ENCODE measurements at regions not wholly inside any gene's neighbourhood (a gene's known extent, or its start where the extent isn't known, plus 50 kb on each side); places are given as distances from the start of the nearest gene placed in this dataset.

DNA sequence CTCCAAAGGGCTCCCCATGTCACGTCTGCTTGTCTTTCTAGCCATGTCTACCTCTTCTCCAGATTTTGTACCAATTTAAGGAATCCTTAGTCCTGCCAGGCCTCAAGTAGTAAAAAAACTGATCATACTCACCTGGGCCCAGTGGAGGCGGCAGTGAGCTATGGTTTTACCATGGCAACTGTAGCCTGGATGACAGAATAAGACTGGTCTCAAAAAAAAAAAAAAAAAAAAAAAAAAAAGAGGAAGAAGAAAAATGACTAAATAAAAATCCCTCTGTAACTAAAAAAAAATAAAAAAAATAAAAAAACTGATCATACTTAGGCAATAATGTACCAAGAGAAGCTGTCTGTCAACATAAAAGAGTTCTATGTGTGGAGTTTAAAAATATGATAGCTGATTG is 221.6 kb downstream of the NR4A2 start:
- peak in 3 of 4 donors; percentile 30 to 47 (median 45) for ATAC-seq
- no peak overlapping the region for H3K27ac ChIP-seq
- TF ChIP-seq, protein P1, sequence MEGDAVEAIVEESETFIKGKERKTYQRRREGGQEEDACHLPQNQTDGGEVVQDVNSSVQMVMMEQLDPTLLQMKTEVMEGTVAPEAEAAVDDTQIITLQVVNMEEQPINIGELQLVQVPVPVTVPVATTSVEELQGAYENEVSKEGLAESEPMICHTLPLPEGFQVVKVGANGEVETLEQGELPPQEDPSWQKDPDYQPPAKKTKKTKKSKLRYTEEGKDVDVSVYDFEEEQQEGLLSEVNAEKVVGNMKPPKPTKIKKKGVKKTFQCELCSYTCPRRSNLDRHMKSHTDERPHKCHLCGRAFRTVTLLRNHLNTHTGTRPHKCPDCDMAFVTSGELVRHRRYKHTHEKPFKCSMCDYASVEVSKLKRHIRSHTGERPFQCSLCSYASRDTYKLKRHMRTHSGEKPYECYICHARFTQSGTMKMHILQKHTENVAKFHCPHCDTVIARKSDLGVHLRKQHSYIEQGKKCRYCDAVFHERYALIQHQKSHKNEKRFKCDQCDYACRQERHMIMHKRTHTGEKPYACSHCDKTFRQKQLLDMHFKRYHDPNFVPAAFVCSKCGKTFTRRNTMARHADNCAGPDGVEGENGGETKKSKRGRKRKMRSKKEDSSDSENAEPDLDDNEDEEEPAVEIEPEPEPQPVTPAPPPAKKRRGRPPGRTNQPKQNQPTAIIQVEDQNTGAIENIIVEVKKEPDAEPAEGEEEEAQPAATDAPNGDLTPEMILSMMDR (IDR thresholded peaks at IDR 0.05) = peak in 1 of 4 donors; percentile 5
- TF ChIP-seq POLR2A (IDR thresholded peaks at IDR 0.05) = no peak

DNA sequence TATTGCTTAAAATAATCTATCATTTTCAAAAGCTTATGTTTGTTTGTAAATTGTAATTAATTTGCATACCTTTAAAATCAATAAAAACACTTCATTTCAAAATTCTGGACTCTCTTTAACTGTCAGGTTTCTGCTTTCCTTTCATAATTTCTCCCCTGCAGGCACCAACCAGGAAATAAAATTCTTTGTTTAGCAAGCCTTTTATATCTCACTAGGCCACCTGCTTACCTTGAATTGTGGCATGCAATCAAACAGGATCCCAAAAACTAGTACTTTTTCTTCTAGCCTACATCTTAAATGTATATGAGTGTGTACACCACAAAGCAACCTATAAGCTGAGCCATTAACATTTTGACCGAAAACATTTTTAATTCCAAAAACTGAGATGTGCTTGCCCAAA is 233.1 kb downstream of the NR4A2 start:
- DNase-seq (no peak), ATAC-seq (no peak)
- intact Hi-C loops (cut with DNase I) = no loop called here

More for the DNA sequence above, 221.6 kb downstream of the NR4A2 start:
- no peaks in the 10 kb centered on the region for H3K36me3 ChIP-seq
- no peaks in the 10 kb centered on the region for H3K4me1 ChIP-seq
- no peaks in the 10 kb centered on the region for H3K9me3 ChIP-seq
- no peaks in the 10 kb centered on the region for H3K27me3 ChIP-seq
- no peak for DNase-seq
- WGBS (ENCODE audit: insufficient coverage, low coverage, low lambda C conversion rate, missing lambda C conversion rate) = 42% methylated on average over 2 of the region's 2 CpGs
- H3K4me3 ChIP-seq = no peak overlapping the region
- intact Hi-C loops (cut with DNase I) = no loop called here

DNA sequence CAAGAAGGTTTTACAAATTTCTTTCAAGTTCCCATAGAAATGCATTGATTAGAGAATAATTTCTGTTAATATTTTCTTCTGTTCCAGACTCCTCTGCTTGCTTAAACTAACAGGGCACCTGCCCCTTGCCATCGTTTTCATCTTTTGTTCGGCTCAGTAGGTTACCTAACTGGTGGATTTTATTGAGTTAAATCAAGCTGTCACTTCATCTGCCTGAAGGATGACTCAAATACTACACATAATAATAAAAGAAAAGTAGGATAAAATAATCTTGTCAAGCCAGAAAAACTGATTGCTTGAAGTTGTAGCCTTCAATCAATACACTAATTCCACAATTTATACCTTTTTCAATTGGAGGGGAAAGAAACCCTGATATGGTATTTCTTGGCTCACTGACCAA is 234.0 kb downstream of the NR4A2 start:
- ATAC-seq (no peak), DNase-seq (no peak)
- intact Hi-C loops (cut with DNase I) = no loop called here
- H3K27me3 ChIP-seq = no peaks in the 10 kb centered on the region
- 52% methylated on average over 2 of the region's 2 CpGs for WGBS (ENCODE audit: insufficient coverage, low coverage, low lambda C conversion rate, missing lambda C conversion rate)
- H3K36me3 ChIP-seq = no peaks in the 10 kb centered on the region
- H3K4me1 ChIP-seq = no peaks in the 10 kb centered on the region
- no peaks in the 10 kb centered on the region for H3K9me3 ChIP-seq
- no peak overlapping the region for H3K4me3 ChIP-seq
- H3K27ac ChIP-seq = no peak overlapping the region
- no peak for TF ChIP-seq POLR2A (IDR thresholded peaks at IDR 0.05)
- TF ChIP-seq, protein P1 (IDR thresholded peaks at IDR 0.05) = no peak

More for the DNA sequence above, 233.1 kb downstream of the NR4A2 start:
- Histone ChIP-seq H3K27me3 (no peaks in the 10 kb centered on the region), H3K9me3 (no peaks in the 10 kb centered on the region), H3K4me1 (no peaks in the 10 kb centered on the region), H3K36me3 (no peaks in the 10 kb centered on the region), H3K4me3 (no peak overlapping the region), H3K27ac (no peak overlapping the region)
- TF ChIP-seq POLR2A (IDR thresholded peaks at IDR 0.05) = no peak
- TF ChIP-seq, protein P1 (IDR thresholded peaks at IDR 0.05) = no peak
- WGBS (ENCODE audit: insufficient coverage, low coverage, low lambda C conversion rate, missing lambda C conversion rate) = 95% methylated on average over 1 of the region's 1 CpG

DNA sequence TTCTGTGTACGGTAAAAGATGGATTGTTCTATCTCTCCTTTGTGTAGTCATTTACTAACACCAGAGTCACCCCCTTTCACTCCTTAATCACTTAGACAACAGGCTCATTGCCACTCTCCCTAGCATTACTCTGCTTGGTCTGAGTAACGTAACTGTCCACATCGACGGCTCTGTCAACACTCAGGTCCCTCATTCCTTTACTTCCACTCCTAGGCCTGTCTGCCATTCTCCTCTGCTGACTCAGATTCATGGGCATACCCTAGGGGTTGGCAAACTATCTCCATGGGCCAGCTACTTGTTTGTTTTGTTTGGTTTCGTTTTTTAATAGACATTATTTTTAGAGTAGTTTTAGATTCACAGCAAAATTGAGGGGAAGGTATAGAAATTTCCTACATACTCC is 243.9 kb downstream of the NR4A2 start:
- H3K4me3 ChIP-seq = no peak overlapping the region
- TF ChIP-seq POLR2A (IDR thresholded peaks at IDR 0.05) = no peak
- TF ChIP-seq, protein P1 (IDR thresholded peaks at IDR 0.05) = no peak
- DNase-seq (no peak), ATAC-seq (no peak)
- H3K27me3 ChIP-seq = no peaks in the 10 kb centered on the region
- H3K9me3 ChIP-seq = no peaks in the 10 kb centered on the region
- no peaks in the 10 kb centered on the region for H3K4me1 ChIP-seq
- WGBS (ENCODE audit: insufficient coverage, low coverage, low lambda C conversion rate, missing lambda C conversion rate) = 43% methylated on average over 5 of the region's 5 CpGs
- no peaks in the 10 kb centered on the region for H3K36me3 ChIP-seq
- intact Hi-C loops (cut with DNase I) = no loop called here
- no peak overlapping the region for H3K27ac ChIP-seq

DNA sequence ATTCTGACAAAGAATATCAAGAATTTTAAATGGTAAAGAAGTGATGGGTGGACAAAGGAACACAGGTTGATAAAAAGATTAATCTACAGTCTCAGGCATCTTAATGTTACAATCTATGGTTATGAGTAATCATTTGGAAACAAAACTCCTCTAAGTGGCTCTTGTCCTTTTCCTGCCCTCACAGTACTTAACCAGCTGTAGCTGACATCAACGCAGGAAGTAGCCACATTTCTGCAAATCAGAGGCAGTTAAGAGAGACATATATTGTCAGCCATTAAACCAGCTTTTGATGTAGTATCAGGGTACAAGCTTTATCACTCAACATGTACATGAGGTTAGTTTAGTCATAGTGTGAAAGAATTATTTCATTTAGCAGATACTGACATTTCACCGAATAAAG is 244.6 kb downstream of the NR4A2 start:
- Histone ChIP-seq H3K27ac (no peak overlapping the region), H3K27me3 (no peaks in the 10 kb centered on the region), H3K36me3 (no peaks in the 10 kb centered on the region), H3K4me3 (no peak overlapping the region), H3K4me1 (no peaks in the 10 kb centered on the region), H3K9me3 (no peaks in the 10 kb centered on the region)
- intact Hi-C loops (cut with DNase I) = no loop called here
- no peak for TF ChIP-seq POLR2A (IDR thresholded peaks at IDR 0.05)
- TF ChIP-seq, protein P1 (IDR thresholded peaks at IDR 0.05) = no peak
- ATAC-seq (no peak), DNase-seq (no peak)
- WGBS (ENCODE audit: insufficient coverage, low coverage, low lambda C conversion rate, missing lambda C conversion rate) = 54% methylated on average over 2 of the region's 2 CpGs

Measured in right lobe of liver (tissue), 6 donors.